ENCODE measurements at regions not wholly inside any gene's neighbourhood (a gene's known extent, or its start where the extent isn't known, plus 50 kb on each side); places are given as distances from the start of the nearest gene placed in this dataset.

DNA sequence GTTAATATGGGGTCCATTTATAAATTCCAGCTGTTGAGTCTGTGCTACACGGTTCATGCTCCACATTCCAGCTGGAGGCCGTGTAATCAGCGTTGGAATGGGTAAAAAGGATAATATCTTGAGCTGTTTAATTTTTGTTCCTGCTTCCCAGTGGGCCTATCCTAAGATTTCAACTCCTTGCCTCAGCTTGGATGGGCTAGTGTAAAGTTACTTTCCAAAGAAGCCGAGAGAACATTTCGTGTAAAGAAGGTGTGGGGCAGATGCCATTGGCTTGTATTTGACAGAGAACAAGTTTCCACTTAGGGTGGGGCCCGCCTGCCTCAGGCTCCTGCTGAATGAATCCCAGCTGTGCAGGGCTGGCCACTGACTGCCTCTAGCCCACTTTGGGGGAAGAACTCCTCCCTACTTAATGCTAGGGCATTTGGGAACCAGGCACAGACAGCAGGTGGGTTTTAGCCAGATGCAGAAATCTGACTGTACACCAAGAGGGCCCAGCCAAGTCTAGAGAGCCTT is 125.9 kb upstream of the LYZL2 start:
- no peaks in the 10 kb centered on the region for H3K4me1 ChIP-seq (ENCODE audit: control insufficient read depth in 2 of 3, insufficient read depth in 2 of 3, low read depth in 1 of 3, low read length in 3 of 3)
- TF ChIP-seq, protein P1, sequence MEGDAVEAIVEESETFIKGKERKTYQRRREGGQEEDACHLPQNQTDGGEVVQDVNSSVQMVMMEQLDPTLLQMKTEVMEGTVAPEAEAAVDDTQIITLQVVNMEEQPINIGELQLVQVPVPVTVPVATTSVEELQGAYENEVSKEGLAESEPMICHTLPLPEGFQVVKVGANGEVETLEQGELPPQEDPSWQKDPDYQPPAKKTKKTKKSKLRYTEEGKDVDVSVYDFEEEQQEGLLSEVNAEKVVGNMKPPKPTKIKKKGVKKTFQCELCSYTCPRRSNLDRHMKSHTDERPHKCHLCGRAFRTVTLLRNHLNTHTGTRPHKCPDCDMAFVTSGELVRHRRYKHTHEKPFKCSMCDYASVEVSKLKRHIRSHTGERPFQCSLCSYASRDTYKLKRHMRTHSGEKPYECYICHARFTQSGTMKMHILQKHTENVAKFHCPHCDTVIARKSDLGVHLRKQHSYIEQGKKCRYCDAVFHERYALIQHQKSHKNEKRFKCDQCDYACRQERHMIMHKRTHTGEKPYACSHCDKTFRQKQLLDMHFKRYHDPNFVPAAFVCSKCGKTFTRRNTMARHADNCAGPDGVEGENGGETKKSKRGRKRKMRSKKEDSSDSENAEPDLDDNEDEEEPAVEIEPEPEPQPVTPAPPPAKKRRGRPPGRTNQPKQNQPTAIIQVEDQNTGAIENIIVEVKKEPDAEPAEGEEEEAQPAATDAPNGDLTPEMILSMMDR (IDR thresholded peaks at IDR 0.05; ENCODE audit: borderline replicate concordance, extremely low read depth, insufficient read depth): no peak
- no peak overlapping the region for H3K27ac ChIP-seq (ENCODE audit: low read depth in 2 of 2, low read length in 2 of 2)
- H3K27me3 ChIP-seq (ENCODE audit: control insufficient read depth, insufficient read depth, low read length): no peaks in the 10 kb centered on the region
- FAIRE-seq (no peak), DNase-seq (peak in 2 of 5 donors; percentile 35 to 63)
- H3K4me3 ChIP-seq (ENCODE audit: low read length in 3 of 3): no peak overlapping the region
- no peak overlapping the region for H3K9ac ChIP-seq (ENCODE audit: low read length in 3 of 3)
- no peaks in the 10 kb centered on the region for H3K36me3 ChIP-seq (ENCODE audit: control insufficient read depth in 2 of 3, insufficient read depth in 3 of 3, low read length in 3 of 3)
- intact Hi-C loops (cut with DNase I): no loop called here
- H3K9me3 ChIP-seq (ENCODE audit: control insufficient read depth in 2 of 3, insufficient read depth in 1 of 3, low read length in 3 of 3): no peaks in the 10 kb centered on the region

DNA sequence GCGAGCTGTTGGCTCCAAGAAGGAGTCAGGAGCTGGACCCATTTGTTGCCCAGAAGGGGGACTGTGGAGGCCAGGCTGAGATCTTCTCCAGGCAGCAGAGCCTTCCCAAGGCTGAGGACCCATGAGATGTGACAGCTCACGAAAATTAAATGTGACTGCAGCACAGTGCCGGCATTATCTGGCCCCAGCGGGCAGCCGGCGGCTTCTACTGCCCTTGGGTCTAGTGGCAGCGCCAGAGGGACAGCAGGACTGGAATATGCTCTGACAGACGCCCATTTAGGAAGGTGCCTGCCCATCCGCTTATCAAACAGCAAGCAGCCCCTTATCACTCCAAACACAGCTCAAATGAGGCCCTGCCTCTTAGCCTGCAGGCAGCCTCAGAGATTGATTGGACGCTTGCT is 122.9 kb upstream of the LYZL2 start:
- H3K4me3 ChIP-seq (ENCODE audit: low read length in 3 of 3): no peak overlapping the region
- no peak overlapping the region for H3K27ac ChIP-seq (ENCODE audit: low read depth in 2 of 2, low read length in 2 of 2)
- FAIRE-seq (no peak), DNase-seq (no peak)
- no peak overlapping the region for H3K9ac ChIP-seq (ENCODE audit: low read length in 3 of 3)
- intact Hi-C loops (cut with DNase I): no loop called here
- H3K36me3 ChIP-seq (ENCODE audit: control insufficient read depth in 2 of 3, insufficient read depth in 3 of 3, low read length in 3 of 3): no peaks in the 10 kb centered on the region
- no peaks in the 10 kb centered on the region for H3K4me1 ChIP-seq (ENCODE audit: control insufficient read depth in 2 of 3, insufficient read depth in 2 of 3, low read depth in 1 of 3, low read length in 3 of 3)
- H3K9me3 ChIP-seq (ENCODE audit: control insufficient read depth in 2 of 3, insufficient read depth in 1 of 3, low read length in 3 of 3): no peaks in the 10 kb centered on the region
- H3K27me3 ChIP-seq (ENCODE audit: control insufficient read depth, insufficient read depth, low read length): no peaks in the 10 kb centered on the region
- TF ChIP-seq, protein P1 (IDR thresholded peaks at IDR 0.05; ENCODE audit: borderline replicate concordance, extremely low read depth, insufficient read depth): no peak

DNA sequence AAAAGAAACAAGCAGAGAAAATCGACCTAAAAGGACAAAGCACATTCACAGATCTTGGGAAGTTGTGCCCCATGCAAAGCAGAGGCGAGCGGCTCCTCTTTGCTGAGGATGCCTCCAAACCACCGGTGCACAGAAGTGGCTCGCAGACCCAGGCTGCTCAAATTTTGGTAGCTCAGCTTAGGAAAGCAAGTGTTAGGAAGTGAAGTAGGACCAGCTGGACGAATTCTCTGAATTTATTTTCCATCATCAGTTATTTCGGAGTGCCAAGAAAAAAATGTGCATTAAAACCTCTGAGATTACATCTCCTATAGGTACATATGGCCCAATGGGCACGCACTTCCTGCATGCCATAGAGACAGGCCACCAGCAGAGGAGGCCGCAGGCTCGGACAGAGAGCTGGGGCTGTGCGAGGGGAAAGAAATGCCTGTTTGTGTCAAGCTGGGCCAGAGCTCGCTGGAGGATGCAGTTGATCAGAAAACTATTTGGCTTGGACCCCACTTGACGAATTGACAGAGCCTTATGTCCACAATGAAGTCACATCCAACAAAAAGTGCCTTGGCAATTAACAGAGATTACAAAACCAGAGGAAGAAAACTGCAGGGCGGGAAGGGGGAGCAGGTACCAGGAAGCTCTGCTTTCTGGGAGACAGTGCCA is 122.3 kb upstream of the LYZL2 start:
- H3K36me3 ChIP-seq (ENCODE audit: control insufficient read depth in 2 of 3, insufficient read depth in 3 of 3, low read length in 3 of 3): no peaks in the 10 kb centered on the region
- TF ChIP-seq, protein P1 (IDR thresholded peaks at IDR 0.05; ENCODE audit: borderline replicate concordance, extremely low read depth, insufficient read depth): peak; percentile 76
- H3K9ac ChIP-seq (ENCODE audit: low read length in 3 of 3): no peak overlapping the region
- H3K27me3 ChIP-seq (ENCODE audit: control insufficient read depth, insufficient read depth, low read length): no peaks in the 10 kb centered on the region
- FAIRE-seq (no peak), DNase-seq (peak in 2 of 5 donors; percentile 79 to 84)
- H3K27ac ChIP-seq (ENCODE audit: low read depth in 2 of 2, low read length in 2 of 2): no peak overlapping the region
- H3K9me3 ChIP-seq (ENCODE audit: control insufficient read depth in 2 of 3, insufficient read depth in 1 of 3, low read length in 3 of 3): no peaks in the 10 kb centered on the region
- H3K4me3 ChIP-seq (ENCODE audit: low read length in 3 of 3): no peak overlapping the region
- intact Hi-C loops (cut with DNase I): no loop called here
- H3K4me1 ChIP-seq (ENCODE audit: control insufficient read depth in 2 of 3, insufficient read depth in 2 of 3, low read depth in 1 of 3, low read length in 3 of 3): no peaks in the 10 kb centered on the region

All from kidney (tissue), 13 donors.